ENCODE measurements at regions not wholly inside any gene's neighbourhood (a gene's known extent, or its start where the extent isn't known, plus 50 kb on each side); places are given as distances from the start of the nearest gene placed in this dataset.

GRCh38 chr5:67997148-67997547 lies 218.4 kb upstream of the PIK3R1 start:
- Histone ChIP-seq H3K4me3 (ENCODE audit: low read length) (no peak overlapping the region), H3K4me1 (ENCODE audit: insufficient read depth, low read length) (no peaks in the 10 kb centered on the region), H3K9me3 (ENCODE audit: control insufficient read depth in 1 of 2, insufficient read depth in 1 of 2, low read length in 2 of 2) (no peaks in the 10 kb centered on the region), H3K27me3 (ENCODE audit: control insufficient read depth in 1 of 2, insufficient read depth in 2 of 2, low read length in 2 of 2) (no peaks in the 10 kb centered on the region), H3K27ac (ENCODE audit: low read depth in 1 of 2, low read length in 2 of 2) (no peak overlapping the region), H3K36me3 (ENCODE audit: insufficient read depth, low read length) (no peaks in the 10 kb centered on the region)
- Mint-ChIP-seq H3K27ac (no peak overlapping the region), H3K27me3 (no peaks in the 10 kb centered on the region), H3K4me1 (ENCODE audit: low read depth) (no peaks in the 10 kb centered on the region), H3K36me3 (ENCODE audit: low read depth) (no peaks in the 10 kb centered on the region), H3K9me3 (no peaks in the 10 kb centered on the region), H3K4me3 (no peak overlapping the region)
- ChIA-PET POLR2A (no interaction called here), CTCF (no interaction called here)
- ATAC-seq (ENCODE audit: poor library complexity) = no peak
- TF ChIP-seq CTCF (IDR thresholded peaks at IDR 0.05) = no peak
- intact Hi-C loops (cut with DNase I, micrococcal nuclease) = no loop called here
- DNase-seq = no peak

- Histone ChIP-seq H3K4me3 (ENCODE audit: low read length) (no peak overlapping the region), H3K4me1 (ENCODE audit: insufficient read depth, low read length) (no peaks in the 10 kb centered on the region), H3K9me3 (ENCODE audit: control insufficient read depth in 1 of 2, insufficient read depth in 1 of 2, low read length in 2 of 2) (no peaks in the 10 kb centered on the region), H3K36me3 (ENCODE audit: insufficient read depth, low read length) (no peaks in the 10 kb centered on the region), H3K27me3 (ENCODE audit: control insufficient read depth in 1 of 2, insufficient read depth in 2 of 2, low read length in 2 of 2) (no peaks in the 10 kb centered on the region), H3K27ac (ENCODE audit: low read depth in 1 of 2, low read length in 2 of 2) (no peak overlapping the region)
- no peak for TF ChIP-seq CTCF (IDR thresholded peaks at IDR 0.05)
- ChIA-PET CTCF (no interaction called here), POLR2A (no interaction called here)
- no peak overlapping the region for H3K4me3 Mint-ChIP-seq
- ATAC-seq (ENCODE audit: poor library complexity) (no peak), DNase-seq (no peak)
- H3K4me1 Mint-ChIP-seq (ENCODE audit: low read depth) = no peaks in the 10 kb centered on the region
- H3K36me3 Mint-ChIP-seq (ENCODE audit: low read depth) = no peaks in the 10 kb centered on the region
- H3K9me3 Mint-ChIP-seq = no peaks in the 10 kb centered on the region
- intact Hi-C loops (cut with DNase I, micrococcal nuclease) = no loop called here
- no peak overlapping the region for H3K27ac Mint-ChIP-seq
- no peaks in the 10 kb centered on the region for H3K27me3 Mint-ChIP-seq
These were observed 219.0 kb upstream of the PIK3R1 start for GRCh38 chr5:67996596-67996995.

- DNase-seq = no peak
- CTCF ChIA-PET = no interaction called here
- no peaks in the 10 kb centered on the region for H3K4me1 Mint-ChIP-seq (ENCODE audit: low read depth)
- H3K27ac Mint-ChIP-seq = no peak overlapping the region
- H3K27me3 ChIP-seq (ENCODE audit: control insufficient read depth in 1 of 2, insufficient read depth in 2 of 2, low read length in 2 of 2) = no peaks in the 10 kb centered on the region
- TF ChIP-seq CTCF (IDR thresholded peaks at IDR 0.05) = no peak
- no peak overlapping the region for H3K27ac ChIP-seq (ENCODE audit: low read depth in 1 of 2, low read length in 2 of 2)
- no peak for ATAC-seq (ENCODE audit: poor library complexity)
- no peak overlapping the region for H3K4me3 Mint-ChIP-seq
- no peaks in the 10 kb centered on the region for H3K36me3 Mint-ChIP-seq (ENCODE audit: low read depth)
- no peaks in the 10 kb centered on the region for H3K27me3 Mint-ChIP-seq
- no peak overlapping the region for H3K4me3 ChIP-seq (ENCODE audit: low read length)
- H3K9me3 ChIP-seq (ENCODE audit: control insufficient read depth in 1 of 2, insufficient read depth in 1 of 2, low read length in 2 of 2) = no peaks in the 10 kb centered on the region
- H3K4me1 ChIP-seq (ENCODE audit: insufficient read depth, low read length) = no peaks in the 10 kb centered on the region
- no peaks in the 10 kb centered on the region for H3K9me3 Mint-ChIP-seq
- POLR2A ChIA-PET = no interaction called here
- intact Hi-C loops (cut with DNase I, micrococcal nuclease) = no loop called here
- H3K36me3 ChIP-seq (ENCODE audit: insufficient read depth, low read length) = no peaks in the 10 kb centered on the region
These were observed 222.6 kb upstream of the PIK3R1 start for GRCh38 chr5:67992923-67993322.

Measured in CD4-positive, alpha-beta T cell (primary cell).